Prostate gland (tissue), 2 donors: ENCODE measurements at regions not wholly inside any gene's neighbourhood (a gene's known extent, or its start where the extent isn't known, plus 50 kb on each side); places are given as distances from the start of the nearest gene placed in this dataset.

Source experiments
- POLR2A ChIP-seq: fragments of 450-650 bp; IDR thresholded peaks from one replicate; pipeline ENCODE4 v1.6.1; 2016; ENCODE audit warnings: antibody characterized with exemption, mild to moderate bottlenecking
- POLR2AphosphoS5 ChIP-seq: sonication (generic); formaldehyde crosslinking; IDR thresholded peaks from one replicate; pipeline ENCODE4 v1.6.1; 2017; ENCODE audit warnings: antibody characterized with exemption
- TF ChIP-seq, protein P1 (sequence below), 4 experiments: fragments of 200-600 bp in 2 of 4; fragments of 450-650 bp in 2 of 4; sonication (generic) in 2 of 4; IDR thresholded peaks; 1 replicate in 3 of 4; 2 replicates in 1 of 4; pipeline ENCODE4 v1.5.1; 2016 to 2019; ENCODE audit warnings: antibody characterized with exemption in 4 of 4, mild to moderate bottlenecking in 2 of 4, moderate library complexity in 2 of 4

DNA sequence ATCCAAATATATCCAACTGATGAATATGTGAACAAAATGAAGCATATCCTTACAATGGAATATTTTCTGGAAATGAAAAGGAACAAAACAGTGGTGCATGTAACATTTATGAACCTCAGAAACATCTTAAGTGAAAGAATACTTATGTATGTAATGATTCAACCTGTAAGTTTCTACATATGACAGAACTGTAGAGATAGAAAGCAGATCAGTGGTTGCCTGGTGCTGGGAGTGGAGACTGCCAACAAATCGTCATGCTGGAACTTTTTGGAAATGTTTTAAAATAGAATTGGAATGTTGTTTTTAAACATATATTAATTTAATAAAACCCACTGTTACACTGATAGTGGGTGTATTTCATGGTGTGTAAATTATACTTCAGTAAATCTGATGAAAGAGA, 667.5 kb downstream of the RAPGEF2 start:
- TF ChIP-seq, protein P1, sequence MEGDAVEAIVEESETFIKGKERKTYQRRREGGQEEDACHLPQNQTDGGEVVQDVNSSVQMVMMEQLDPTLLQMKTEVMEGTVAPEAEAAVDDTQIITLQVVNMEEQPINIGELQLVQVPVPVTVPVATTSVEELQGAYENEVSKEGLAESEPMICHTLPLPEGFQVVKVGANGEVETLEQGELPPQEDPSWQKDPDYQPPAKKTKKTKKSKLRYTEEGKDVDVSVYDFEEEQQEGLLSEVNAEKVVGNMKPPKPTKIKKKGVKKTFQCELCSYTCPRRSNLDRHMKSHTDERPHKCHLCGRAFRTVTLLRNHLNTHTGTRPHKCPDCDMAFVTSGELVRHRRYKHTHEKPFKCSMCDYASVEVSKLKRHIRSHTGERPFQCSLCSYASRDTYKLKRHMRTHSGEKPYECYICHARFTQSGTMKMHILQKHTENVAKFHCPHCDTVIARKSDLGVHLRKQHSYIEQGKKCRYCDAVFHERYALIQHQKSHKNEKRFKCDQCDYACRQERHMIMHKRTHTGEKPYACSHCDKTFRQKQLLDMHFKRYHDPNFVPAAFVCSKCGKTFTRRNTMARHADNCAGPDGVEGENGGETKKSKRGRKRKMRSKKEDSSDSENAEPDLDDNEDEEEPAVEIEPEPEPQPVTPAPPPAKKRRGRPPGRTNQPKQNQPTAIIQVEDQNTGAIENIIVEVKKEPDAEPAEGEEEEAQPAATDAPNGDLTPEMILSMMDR (IDR thresholded peaks at IDR 0.05) = no peak
- TF ChIP-seq POLR2A (no peak), POLR2AphosphoS5 (no peak)
